Renal cortical epithelial cell (primary cell): ENCODE measurements at regions not wholly inside any gene's neighbourhood (a gene's known extent, or its start where the extent isn't known, plus 50 kb on each side); places are given as distances from the start of the nearest gene placed in this dataset.
"Not testable (repeated sequence)": the region's sequence is repeated elsewhere in the genome, so short reads cannot be mapped to it uniquely, and the experiment has no call there.

Source experiments
- DNase-seq: peaks from one replicate; pipeline ENCODE4 v3.0.0-alpha.2; 2011; ENCODE audit warnings: low read depth

DNA sequence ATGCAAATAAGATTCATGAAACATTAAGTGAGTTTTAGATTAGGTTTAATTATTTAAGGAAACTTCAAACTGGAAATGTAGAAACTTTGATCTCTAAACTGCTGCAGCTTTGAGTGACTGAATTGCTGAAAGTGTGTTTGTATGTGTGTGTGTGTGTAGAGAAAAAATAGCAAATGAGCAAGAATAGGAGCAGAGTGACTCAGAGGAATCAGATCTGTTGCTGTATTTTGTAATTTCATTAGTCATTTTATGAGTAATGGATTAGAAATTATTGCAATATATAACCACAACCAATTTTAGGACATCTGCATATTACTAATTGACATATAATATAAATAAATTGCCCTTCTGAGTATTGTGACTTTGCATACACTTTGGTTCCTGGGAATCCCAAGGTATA, 52.8 kb upstream of the SLC9A9 start:
- DNase-seq = peak; percentile 75

GRCh38 chr3:143902210-143902609, 53.9 kb upstream of the SLC9A9 start:
- no peak for DNase-seq

- DNase-seq = no peak
These were observed 60.9 kb upstream of the DIPK2A start for GRCh38 chr3:143910756-143911155.

GRCh38 chr3:143914257-143914656, 57.4 kb upstream of the DIPK2A start:
- no peak for DNase-seq

DNA sequence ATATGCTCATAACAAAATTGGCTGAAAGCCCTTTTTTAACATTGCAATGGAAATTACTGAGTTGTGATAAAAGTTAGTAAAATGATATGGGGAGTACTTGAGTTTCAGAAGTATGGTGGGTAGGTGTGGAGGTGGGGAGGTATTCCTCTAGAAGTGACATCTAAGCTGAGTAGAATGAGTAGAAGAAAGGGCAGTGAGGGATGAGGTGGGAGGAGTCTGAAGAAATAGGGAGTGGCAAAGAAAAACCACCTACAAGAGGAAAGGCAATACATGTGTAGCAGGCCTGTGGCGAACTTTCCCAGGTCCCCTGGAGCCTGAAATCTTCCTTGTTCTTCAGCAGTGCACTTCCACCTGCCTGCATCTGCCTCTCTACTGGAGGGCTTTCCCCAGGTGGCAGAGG, 52.8 kb upstream of the DIPK2A start:
- DNase-seq = no peak

- not testable (repeated sequence) for DNase-seq
These were observed 50.4 kb upstream of the DIPK2A start for GRCh38 chr3:143921176-143921575.
